Breast epithelium (tissue), 3 donors: ENCODE measurements at regions not wholly inside any gene's neighbourhood (a gene's known extent, or its start where the extent isn't known, plus 50 kb on each side); places are given as distances from the start of the nearest gene placed in this dataset.

Source experiments
- POLR2AphosphoS5 ChIP-seq, 3 donors: sonication (generic); formaldehyde crosslinking; IDR thresholded peaks; one replicate each; pipeline ENCODE4 v1.6.1; 2017; ENCODE audit warnings: antibody characterized with exemption in 3 of 3
- TF ChIP-seq, protein P1 (sequence below), 3 donors: fragments of 450-650 bp; IDR thresholded peaks; one replicate each; pipeline ENCODE4 v1.5.1; 2016 to 2017; ENCODE audit warnings: antibody characterized with exemption in 3 of 3, mild to moderate bottlenecking in 3 of 3, moderate library complexity in 3 of 3

DNA sequence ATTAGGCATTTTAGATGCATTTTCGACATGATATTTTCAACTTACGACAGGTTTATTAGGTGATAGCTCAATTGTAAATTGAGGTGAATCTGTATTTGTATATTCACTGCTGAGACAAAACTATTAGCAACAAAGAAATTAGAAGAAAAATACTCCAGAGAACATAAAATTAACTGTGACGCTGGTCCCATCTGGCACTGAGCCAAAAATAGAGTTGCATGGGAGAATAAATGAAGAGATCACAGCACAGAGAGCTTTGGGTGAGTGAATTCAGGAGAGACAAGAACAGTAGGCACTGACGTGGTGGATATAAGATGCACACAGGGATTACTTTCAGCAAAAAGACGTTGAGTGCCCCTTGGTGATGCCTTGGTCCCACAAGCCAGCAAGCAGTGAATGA lies 306.2 kb upstream of the RAB6C start:
- TF ChIP-seq, protein P1, sequence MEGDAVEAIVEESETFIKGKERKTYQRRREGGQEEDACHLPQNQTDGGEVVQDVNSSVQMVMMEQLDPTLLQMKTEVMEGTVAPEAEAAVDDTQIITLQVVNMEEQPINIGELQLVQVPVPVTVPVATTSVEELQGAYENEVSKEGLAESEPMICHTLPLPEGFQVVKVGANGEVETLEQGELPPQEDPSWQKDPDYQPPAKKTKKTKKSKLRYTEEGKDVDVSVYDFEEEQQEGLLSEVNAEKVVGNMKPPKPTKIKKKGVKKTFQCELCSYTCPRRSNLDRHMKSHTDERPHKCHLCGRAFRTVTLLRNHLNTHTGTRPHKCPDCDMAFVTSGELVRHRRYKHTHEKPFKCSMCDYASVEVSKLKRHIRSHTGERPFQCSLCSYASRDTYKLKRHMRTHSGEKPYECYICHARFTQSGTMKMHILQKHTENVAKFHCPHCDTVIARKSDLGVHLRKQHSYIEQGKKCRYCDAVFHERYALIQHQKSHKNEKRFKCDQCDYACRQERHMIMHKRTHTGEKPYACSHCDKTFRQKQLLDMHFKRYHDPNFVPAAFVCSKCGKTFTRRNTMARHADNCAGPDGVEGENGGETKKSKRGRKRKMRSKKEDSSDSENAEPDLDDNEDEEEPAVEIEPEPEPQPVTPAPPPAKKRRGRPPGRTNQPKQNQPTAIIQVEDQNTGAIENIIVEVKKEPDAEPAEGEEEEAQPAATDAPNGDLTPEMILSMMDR (IDR thresholded peaks at IDR 0.05) = no peak
- TF ChIP-seq POLR2AphosphoS5 (IDR thresholded peaks at IDR 0.05) = no peak
